GM12865 (cell line): ENCODE measurements at regions not wholly inside any gene's neighbourhood (a gene's known extent, or its start where the extent isn't known, plus 50 kb on each side); places are given as distances from the start of the nearest gene placed in this dataset.

Experiments used
- DNase-seq: peaks from one replicate; pipeline ENCODE4 v3.0.0; 2010; ENCODE audit warnings: low read depth
- H3K4me3 ChIP-seq: 2 replicates; pipeline ENCODE4 v1.5.1; 2011; ENCODE audit warnings: mild to moderate bottlenecking, low read depth, low read length, control low read depth
- TF ChIP-seq, protein P1 (sequence below): IDR thresholded peaks from 2 replicates; pipeline ENCODE4 v1.5.1; 2011; ENCODE audit warnings: low read length, control low read depth, low read depth, inconsistent platforms; ENCODE audit not compliant: insufficient read depth; ENCODE audit errors: missing control alignments

DNA sequence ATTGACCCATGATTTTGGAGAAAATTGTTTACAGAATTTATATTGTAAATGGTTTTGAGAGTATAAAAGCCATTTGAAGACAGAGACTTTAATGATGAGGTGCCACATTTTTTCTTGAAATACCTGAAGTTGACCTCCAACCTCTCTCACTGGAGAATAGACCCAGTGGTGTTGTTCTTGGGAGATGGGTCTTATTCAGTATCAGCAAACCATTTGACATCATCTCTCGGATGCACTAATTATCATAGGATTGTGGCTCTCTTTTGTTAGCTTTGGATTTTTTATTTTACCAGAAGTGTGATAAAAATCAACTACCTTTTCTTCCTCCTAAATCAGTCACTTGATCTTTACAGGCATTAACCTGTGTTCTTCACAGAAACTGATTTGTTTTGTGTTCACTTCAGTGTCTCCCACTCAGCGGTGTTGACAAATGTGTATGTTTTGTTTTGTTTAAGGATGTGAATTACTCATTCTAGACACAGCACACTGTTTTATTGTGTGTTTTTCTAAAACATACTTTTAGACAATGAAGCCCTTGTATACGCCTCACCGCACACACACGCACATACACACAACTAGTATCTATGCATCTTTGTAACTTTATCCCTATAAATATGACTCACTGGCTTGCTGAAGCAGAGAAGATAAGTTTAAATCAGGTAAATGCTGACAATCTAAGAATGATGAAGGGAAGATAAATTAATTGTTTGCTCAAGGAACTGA lies 455.6 kb downstream of the INHBA start:
- no peak for DNase-seq
- TF ChIP-seq, protein P1, sequence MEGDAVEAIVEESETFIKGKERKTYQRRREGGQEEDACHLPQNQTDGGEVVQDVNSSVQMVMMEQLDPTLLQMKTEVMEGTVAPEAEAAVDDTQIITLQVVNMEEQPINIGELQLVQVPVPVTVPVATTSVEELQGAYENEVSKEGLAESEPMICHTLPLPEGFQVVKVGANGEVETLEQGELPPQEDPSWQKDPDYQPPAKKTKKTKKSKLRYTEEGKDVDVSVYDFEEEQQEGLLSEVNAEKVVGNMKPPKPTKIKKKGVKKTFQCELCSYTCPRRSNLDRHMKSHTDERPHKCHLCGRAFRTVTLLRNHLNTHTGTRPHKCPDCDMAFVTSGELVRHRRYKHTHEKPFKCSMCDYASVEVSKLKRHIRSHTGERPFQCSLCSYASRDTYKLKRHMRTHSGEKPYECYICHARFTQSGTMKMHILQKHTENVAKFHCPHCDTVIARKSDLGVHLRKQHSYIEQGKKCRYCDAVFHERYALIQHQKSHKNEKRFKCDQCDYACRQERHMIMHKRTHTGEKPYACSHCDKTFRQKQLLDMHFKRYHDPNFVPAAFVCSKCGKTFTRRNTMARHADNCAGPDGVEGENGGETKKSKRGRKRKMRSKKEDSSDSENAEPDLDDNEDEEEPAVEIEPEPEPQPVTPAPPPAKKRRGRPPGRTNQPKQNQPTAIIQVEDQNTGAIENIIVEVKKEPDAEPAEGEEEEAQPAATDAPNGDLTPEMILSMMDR, result no peak
- H3K4me3 ChIP-seq, result no peak overlapping the region

DNA sequence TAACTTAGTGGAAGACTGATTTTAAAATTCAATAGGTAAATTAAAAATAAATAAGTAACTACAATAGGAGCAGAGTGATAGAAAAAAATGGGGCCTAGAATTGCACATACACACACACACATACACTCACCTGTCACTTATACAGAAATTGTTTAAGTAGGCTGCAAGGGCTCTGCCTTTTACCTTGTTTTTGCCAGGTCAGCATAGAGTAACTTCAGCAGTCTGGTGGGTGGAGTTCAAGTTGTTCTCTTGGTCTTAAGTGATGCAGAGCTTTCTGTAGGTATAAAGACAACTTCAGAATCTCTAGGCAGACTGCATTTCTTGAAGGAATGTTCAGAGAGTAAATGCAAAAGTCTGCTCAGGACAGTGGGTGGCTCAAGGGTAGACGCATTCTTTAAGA lies 457.0 kb downstream of the INHBA start:
- TF ChIP-seq, protein P1, result no peak

DNA sequence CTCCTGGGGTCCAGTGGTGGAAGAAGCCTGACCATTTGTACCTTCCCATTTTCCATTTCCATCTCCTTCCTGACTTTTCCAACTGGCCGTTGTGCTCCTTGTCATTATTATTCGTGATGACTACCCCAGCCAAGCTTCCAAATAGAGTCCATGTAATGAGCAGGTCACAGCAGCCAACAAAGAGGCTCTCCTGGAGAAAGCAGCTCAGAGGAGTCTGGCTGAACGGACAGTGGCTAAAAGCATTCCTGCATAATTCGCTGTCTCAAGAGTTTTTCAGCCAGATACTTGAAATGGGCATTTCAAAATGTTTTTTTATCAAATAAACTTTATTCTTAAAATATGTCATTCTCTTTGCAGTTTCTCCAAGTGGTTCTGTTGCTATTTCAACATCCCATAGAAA lies 458.6 kb downstream of the INHBA start:
- DNase-seq, result no peak
- no peak overlapping the region for H3K4me3 ChIP-seq
- TF ChIP-seq, protein P1, result no peak

More for the DNA sequence above, 457.0 kb downstream of the INHBA start:
- DNase-seq, result no peak
- no peak overlapping the region for H3K4me3 ChIP-seq

DNA sequence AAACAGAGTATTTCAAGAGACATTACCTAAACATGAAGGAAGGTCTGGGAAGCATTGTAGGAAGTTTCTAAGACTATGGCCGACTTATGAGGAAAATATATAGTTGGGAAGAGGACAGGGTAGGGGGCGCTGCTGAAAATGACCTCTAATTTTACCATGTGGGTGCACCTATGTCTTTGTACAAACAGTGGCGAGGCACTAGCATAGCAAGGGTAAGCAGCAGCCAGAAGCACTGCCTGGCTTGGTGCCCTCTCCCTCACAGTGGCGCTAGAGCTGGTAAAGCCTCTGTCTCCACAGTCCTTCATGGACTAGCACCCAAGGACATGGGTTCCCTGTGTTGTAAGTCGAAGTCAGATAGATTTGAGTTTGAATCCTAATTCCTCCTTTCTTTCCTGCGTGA lies 461.2 kb downstream of the INHBA start:
- TF ChIP-seq, protein P1, result no peak
- no peak overlapping the region for H3K4me3 ChIP-seq
- DNase-seq, result no peak

DNA sequence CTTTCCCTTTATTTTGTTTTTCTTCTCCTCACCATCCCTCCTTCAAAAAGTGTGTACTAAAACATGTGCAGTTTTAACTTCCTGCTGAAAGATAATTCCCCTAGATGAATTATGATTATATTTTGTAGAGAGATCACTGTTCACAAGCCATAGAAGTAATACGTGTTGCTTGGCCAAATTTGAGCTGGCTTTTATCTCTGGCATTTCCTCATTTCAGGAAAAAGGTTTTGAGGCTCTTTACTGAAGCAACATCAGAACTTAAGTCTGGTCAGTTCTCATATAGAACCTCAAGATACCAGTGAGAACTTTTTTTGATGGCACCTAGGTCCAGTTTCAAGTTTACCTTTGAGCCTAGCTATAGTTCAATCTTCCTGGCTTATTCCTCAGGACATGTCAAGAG lies 463.3 kb downstream of the INHBA start:
- no peak overlapping the region for H3K4me3 ChIP-seq
- TF ChIP-seq, protein P1, result no peak
- DNase-seq, result no peak

DNA sequence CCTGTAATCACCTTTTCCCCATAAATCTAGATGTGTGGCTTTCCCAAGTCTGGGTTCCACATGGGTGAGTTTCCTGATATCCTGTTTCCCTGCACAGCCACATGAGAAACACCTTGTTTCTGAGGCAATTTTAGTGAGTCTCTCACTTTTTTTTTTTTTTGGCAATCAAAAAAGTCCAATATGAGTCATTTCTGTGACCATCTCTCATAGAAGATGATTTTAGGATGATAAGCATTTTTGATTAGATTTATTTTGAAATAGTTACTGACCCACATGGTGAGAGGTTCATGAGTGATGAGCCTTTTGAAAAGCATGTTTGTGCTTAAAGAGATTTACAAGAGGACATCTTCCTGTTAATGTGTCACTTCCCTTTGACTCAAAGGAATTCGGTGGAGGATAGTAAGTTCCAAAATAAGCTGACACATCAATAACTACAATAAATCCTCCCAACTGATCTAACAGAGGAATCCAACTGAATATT lies 464.0 kb downstream of the INHBA start:
- TF ChIP-seq, protein P1, result no peak

DNA sequence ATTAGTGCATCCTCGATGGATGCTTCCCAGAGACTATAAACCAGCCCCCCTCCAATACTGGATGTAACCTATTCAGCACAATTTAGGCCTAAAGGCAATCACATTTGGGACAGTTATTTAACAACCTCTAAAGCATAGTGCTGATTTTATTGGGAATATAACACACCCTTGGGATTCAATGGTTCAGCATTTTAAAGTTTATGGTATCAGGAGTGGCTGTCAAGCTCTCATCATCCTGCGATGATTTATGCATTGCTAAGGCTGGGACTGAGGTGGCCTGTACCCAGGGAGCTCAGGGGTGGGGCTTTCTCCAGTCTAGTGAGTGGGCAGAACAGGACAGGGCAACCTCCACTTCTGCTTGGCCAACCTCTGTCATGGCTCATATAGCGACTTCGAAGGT lies 464.9 kb downstream of the INHBA start:
- no peak for DNase-seq
- TF ChIP-seq, protein P1, result no peak
- H3K4me3 ChIP-seq, result no peak overlapping the region

More for the DNA sequence above, 464.0 kb downstream of the INHBA start:
- H3K4me3 ChIP-seq, result no peak overlapping the region
- DNase-seq, result no peak
